PFSK-1 (cell line): ENCODE measurements at regions not wholly inside any gene's neighbourhood (a gene's known extent, or its start where the extent isn't known, plus 50 kb on each side); places are given as distances from the start of the nearest gene placed in this dataset.

Experiments
- FOXP2 ChIP-seq: optimal IDR thresholded peaks from 2 replicates; pipeline ENCODE3; 2011; ENCODE audit warnings: borderline replicate concordance, control low read depth, inconsistent platforms; ENCODE audit not compliant: insufficient read depth; ENCODE audit errors: extremely low read length, extremely low read depth
- POLR2AphosphoS5 ChIP-seq: IDR thresholded peaks from 2 replicates; pipeline ENCODE4 v1.6.1; 2012; ENCODE audit warnings: low read depth, mild to moderate bottlenecking, control low read depth, low read length, moderate library complexity
- REST ChIP-seq, 2 experiments: IDR thresholded peaks; 2 replicates each; pipeline versions ENCODE4 v1.6.1 to v1.8.0; 2011 to 2012; ENCODE audit warnings: low read depth in 2 of 2, low read length in 2 of 2, control low read depth in 1 of 2, inconsistent platforms in 1 of 2, mild to moderate bottlenecking in 1 of 2, moderate library complexity in 1 of 2; ENCODE audit not compliant: insufficient read depth in 1 of 2
- SIN3A ChIP-seq: IDR thresholded peaks from 2 replicates; pipeline ENCODE4 v1.6.1; 2012; ENCODE audit warnings: mild to moderate bottlenecking, low read length, moderate library complexity, borderline replicate concordance; ENCODE audit not compliant: insufficient read depth
- TAF1 ChIP-seq: IDR thresholded peaks from 2 replicates; pipeline ENCODE4 v1.6.1; 2012; ENCODE audit warnings: low read length, control low read depth, borderline replicate concordance; ENCODE audit not compliant: insufficient read depth

DNA sequence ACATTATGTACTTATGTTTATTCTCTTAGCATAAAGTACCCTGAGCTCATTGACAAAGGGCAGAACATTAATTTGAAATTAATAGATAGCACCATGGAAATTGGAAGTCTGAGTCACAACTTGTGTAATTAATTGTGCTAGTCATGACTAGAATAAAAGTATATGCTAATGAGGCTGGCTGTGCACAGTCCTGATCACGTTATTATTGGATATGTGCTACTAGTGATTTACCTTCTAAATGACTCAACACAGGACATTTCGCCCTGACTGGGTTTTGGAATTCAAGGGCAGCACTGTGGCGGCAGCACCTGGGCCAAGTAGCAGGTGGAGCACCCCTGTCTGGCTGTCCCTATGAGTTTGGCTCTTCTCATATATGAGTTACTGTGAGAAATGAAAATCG is 341.8 kb downstream of the ICE1 start:
- TF ChIP-seq FOXP2 (no peak), SIN3A (no peak), REST (IDR thresholded peaks at IDR 0.05; ENCODE audit: insufficient read depth in 1 of 2, low read depth in 2 of 2, low read length in 2 of 2) (no peak), TAF1 (no peak), POLR2AphosphoS5 (no peak)

DNA sequence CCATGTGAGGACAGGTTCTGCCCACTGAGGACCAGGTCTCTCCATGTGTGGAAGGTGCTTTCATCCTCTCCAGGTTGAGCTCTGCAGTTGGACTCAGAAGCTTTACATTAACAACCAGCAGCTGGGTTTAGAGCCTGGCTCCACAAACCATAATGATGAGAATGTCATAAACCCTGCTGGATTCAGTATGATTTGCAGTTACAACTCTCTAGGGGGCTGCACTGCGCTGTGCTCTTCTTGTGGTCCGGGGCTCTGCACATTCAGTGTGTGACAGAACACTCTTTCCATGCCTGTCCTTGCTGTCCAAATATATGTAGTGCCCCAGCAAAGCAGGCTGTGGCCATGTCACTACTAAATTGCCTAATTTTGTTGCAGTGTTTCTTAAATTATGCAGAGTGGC is 334.3 kb downstream of the ICE1 start:
- TF ChIP-seq SIN3A = no peak
- TF ChIP-seq TAF1 = no peak
- no peak for TF ChIP-seq REST (IDR thresholded peaks at IDR 0.05; ENCODE audit: insufficient read depth in 1 of 2, low read depth in 2 of 2, low read length in 2 of 2)
- no peak for TF ChIP-seq POLR2AphosphoS5
- no peak for TF ChIP-seq FOXP2

GRCh38 chr5:5755888-5756287 is 333.4 kb downstream of the ICE1 start:
- TF ChIP-seq FOXP2 = no peak
- no peak for TF ChIP-seq SIN3A
- no peak for TF ChIP-seq POLR2AphosphoS5
- TF ChIP-seq TAF1 = no peak
- no peak for TF ChIP-seq REST (IDR thresholded peaks at IDR 0.05; ENCODE audit: insufficient read depth in 1 of 2, low read depth in 2 of 2, low read length in 2 of 2)

- no peak for TF ChIP-seq POLR2AphosphoS5
- TF ChIP-seq SIN3A = no peak
- no peak for TF ChIP-seq FOXP2
These were observed 330.4 kb downstream of the ICE1 start for GRCh38 chr5:5752844-5753243.

GRCh38 chr5:5751987-5752386 is 329.5 kb downstream of the ICE1 start:
- TF ChIP-seq FOXP2 (no peak), SIN3A (no peak), POLR2AphosphoS5 (no peak)

DNA sequence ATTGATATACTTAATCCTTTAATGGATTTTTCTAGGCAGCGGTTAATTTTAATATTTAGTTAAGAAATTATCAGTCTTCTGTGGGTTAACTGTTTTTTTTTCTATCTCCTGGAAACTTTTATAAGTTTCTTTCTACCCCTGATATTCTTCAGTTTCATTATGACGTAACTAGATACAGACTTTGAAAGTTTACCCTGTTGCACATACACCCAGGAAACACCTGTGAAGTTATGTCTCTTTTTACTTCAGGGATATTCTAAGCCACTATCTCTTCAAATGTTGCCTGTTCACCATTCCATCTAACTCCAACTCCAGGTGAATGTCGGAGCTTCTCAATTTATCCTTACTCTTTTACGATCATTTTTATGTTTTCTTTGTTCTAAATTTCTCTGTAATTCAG is 329.0 kb downstream of the ICE1 start:
- TF ChIP-seq FOXP2 = no peak
- TF ChIP-seq TAF1 = no peak
- no peak for TF ChIP-seq SIN3A
- no peak for TF ChIP-seq POLR2AphosphoS5
- TF ChIP-seq REST (IDR thresholded peaks at IDR 0.05; ENCODE audit: insufficient read depth in 1 of 2, low read depth in 2 of 2, low read length in 2 of 2) = no peak
